ENCODE measurements at regions not wholly inside any gene's neighbourhood (a gene's known extent, or its start where the extent isn't known, plus 50 kb on each side); places are given as distances from the start of the nearest gene placed in this dataset.

GRCh38 chr4:180377741-180378140, 1865.5 kb upstream of the TENM3 start:
- H3K4me3 ChIP-seq (replicated peaks in 1 of 2; ENCODE audit: low read depth in 1 of 2, low read length in 2 of 2) = no peak overlapping the region
- no TSS peak for BruUV-seq (replicated peaks)
- CTCF ChIA-PET = no interaction called here
- H2AFZ ChIP-seq (ENCODE audit: low read depth, low read length, poor library complexity, severe bottlenecking) = no peak overlapping the region
- POLR2A ChIA-PET = no interaction called here
- H3K79me2 ChIP-seq (ENCODE audit: insufficient read depth, low read length) = no peaks in the 10 kb centered on the region
- no peaks in the 10 kb centered on the region for H3K9me2 ChIP-seq (ENCODE audit: insufficient read depth)
- H3K27me3 ChIP-seq (ENCODE audit: insufficient read depth, low read length) = no peaks in the 10 kb centered on the region
- ATAC-seq (no peak), DNase-seq (ENCODE audit: low read depth, low spot score) (no peak)
- no peak overlapping the region for H3K9ac ChIP-seq (ENCODE audit: low read length)
- TF ChIP-seq ATF3 (IDR thresholded peaks at IDR 0.05) (no peak), SIN3A (IDR thresholded peaks at IDR 0.05; ENCODE audit: low read depth) (no peak), FOSL1 (IDR thresholded peaks at IDR 0.05; ENCODE audit: low read depth) (no peak), CEBPB (IDR thresholded peaks at IDR 0.05; ENCODE audit: low read depth) (no peak), CBX3 (IDR thresholded peaks at IDR 0.05; ENCODE audit: low read depth) (no peak), EZH2 (IDR thresholded peaks at IDR 0.05) (no peak), TCF7L2 (IDR thresholded peaks at IDR 0.05; ENCODE audit: borderline replicate concordance, extremely low read depth, insufficient read depth, insufficient read length) (no peak), SP1 (IDR thresholded peaks at IDR 0.05; ENCODE audit: low read depth) (no peak), CTCF (IDR thresholded peaks at IDR 0.05 in 2 of 3, conservative IDR thresholded peaks at IDR 0.05 in 1 of 3; ENCODE audit: borderline replicate concordance in 1 of 3, insufficient read depth in 1 of 3, low read depth in 2 of 3, low read length in 2 of 3) (no peak), POLR2A (IDR thresholded peaks at IDR 0.05; ENCODE audit: borderline replicate concordance, extremely low read depth, insufficient read depth, insufficient read length) (no peak), EGR1 (IDR thresholded peaks at IDR 0.05; ENCODE audit: low read depth) (no peak), ELF1 (IDR thresholded peaks at IDR 0.05; ENCODE audit: borderline replicate concordance, low read depth) (no peak), SRF (IDR thresholded peaks at IDR 0.05; ENCODE audit: low read depth) (no peak)
- no peak overlapping the region for H3K4me2 ChIP-seq (ENCODE audit: low read length)
- no peaks in the 10 kb centered on the region for H4K20me1 ChIP-seq (ENCODE audit: insufficient read depth)
- peaks cover 0 to 10% of the 10 kb centered on the region in 2 experiments; a peak in 3 of 4 replicates for H3K4me1 ChIP-seq (ENCODE audit: control insufficient read depth in 1 of 2, insufficient read depth in 2 of 2, low read length in 2 of 2)
- no peaks in the 10 kb centered on the region for H3K9me3 ChIP-seq (ENCODE audit: control insufficient read depth in 1 of 2, insufficient read depth in 1 of 2, low read depth in 1 of 2, low read length in 2 of 2)
- H3K27ac ChIP-seq (ENCODE audit: low read depth, low read length) = no peak overlapping the region
- no peaks in the 10 kb centered on the region for H3K36me3 ChIP-seq (ENCODE audit: control insufficient read depth in 1 of 2, insufficient read depth in 2 of 2, low read length in 2 of 2)
- RAD21 ChIA-PET (ENCODE audit: low non-redundant PET in 1 of 2, low total read pairs in 2 of 2, uncharacterized antibody in 2 of 2, unreplicated experiment in 2 of 2) = no interaction called here
- intact Hi-C loops (cut with micrococcal nuclease) = no loop called here

All from HCT116 (cell line).